ENCODE measurements at regions not wholly inside any gene's neighbourhood (a gene's known extent, or its start where the extent isn't known, plus 50 kb on each side); places are given as distances from the start of the nearest gene placed in this dataset.

- Histone ChIP-seq H2AFZ (no peak overlapping the region), H3K4me1 (no peaks in the 10 kb centered on the region), H3K9me3 (ENCODE audit: control insufficient read depth, low read length) (no peaks in the 10 kb centered on the region), H3K9ac (no peak overlapping the region), H3K79me2 (no peaks in the 10 kb centered on the region), H3K27me3 (ENCODE audit: control insufficient read depth, insufficient read depth, low read length) (no peaks in the 10 kb centered on the region), H3K4me3 (ENCODE audit: low read depth, low read length) (no peak overlapping the region), H3K4me2 (ENCODE audit: low read length) (no peak overlapping the region), H3K36me3 (ENCODE audit: control insufficient read depth, insufficient read depth, low read length) (no peaks in the 10 kb centered on the region), H3K27ac (no peak overlapping the region)
- TF ChIP-seq, protein P1, sequence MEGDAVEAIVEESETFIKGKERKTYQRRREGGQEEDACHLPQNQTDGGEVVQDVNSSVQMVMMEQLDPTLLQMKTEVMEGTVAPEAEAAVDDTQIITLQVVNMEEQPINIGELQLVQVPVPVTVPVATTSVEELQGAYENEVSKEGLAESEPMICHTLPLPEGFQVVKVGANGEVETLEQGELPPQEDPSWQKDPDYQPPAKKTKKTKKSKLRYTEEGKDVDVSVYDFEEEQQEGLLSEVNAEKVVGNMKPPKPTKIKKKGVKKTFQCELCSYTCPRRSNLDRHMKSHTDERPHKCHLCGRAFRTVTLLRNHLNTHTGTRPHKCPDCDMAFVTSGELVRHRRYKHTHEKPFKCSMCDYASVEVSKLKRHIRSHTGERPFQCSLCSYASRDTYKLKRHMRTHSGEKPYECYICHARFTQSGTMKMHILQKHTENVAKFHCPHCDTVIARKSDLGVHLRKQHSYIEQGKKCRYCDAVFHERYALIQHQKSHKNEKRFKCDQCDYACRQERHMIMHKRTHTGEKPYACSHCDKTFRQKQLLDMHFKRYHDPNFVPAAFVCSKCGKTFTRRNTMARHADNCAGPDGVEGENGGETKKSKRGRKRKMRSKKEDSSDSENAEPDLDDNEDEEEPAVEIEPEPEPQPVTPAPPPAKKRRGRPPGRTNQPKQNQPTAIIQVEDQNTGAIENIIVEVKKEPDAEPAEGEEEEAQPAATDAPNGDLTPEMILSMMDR (IDR thresholded peaks at IDR 0.05) = no peak
These were observed 1460.4 kb upstream of the ZEB2 start for GRCh38 chr2:145980318-145980717.

DNA sequence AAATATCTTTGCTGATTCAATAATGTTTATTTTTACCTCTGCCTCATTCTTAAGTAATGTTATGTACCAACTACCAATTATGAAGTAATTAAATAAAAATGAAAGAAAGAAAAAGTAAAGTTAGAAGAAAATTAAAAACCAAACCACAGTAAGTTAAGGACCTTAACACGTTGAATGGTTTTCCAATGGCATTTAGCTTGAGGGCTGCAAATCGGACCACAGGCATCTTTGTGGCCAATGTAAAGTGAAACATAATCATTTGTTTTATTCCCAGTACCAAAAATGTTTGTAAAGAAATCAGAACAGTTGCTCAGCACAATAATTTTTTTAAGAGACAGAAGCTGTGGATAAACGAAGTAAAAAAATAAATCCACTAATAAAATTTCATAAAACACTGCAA lies 1455.5 kb upstream of the ZEB2 start:
- H3K27ac ChIP-seq = no peak overlapping the region

DNA sequence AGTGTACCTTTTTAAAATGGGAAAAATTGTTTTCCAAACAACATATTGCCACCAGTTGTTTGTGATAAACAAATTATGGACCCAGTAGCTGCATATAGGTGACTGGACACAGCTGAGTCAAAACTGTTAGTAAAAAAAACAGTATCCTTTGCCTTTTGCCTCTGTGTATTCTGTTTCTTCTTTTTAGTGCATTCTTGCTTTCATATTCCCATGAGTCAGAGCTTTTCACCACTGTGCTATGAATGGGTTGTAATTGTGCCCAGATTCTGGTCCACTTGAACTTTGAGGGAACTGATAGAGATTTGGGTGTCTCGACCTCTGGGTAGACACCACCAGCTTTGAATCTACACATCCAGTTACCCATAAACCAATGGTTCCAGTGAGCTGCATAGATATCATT lies 1441.9 kb upstream of the ZEB2 start:
- no peak overlapping the region for H3K4me2 ChIP-seq (ENCODE audit: low read length)
- no peak overlapping the region for H2AFZ ChIP-seq
- no peaks in the 10 kb centered on the region for H3K79me2 ChIP-seq
- H3K4me3 ChIP-seq (ENCODE audit: low read depth, low read length) = no peak overlapping the region
- H3K27me3 ChIP-seq (ENCODE audit: control insufficient read depth, insufficient read depth, low read length) = no peaks in the 10 kb centered on the region
- TF ChIP-seq, protein P1 (IDR thresholded peaks at IDR 0.05) = no peak
- H3K36me3 ChIP-seq (ENCODE audit: control insufficient read depth, insufficient read depth, low read length) = no peaks in the 10 kb centered on the region
- H3K9ac ChIP-seq = no peak overlapping the region
- no peaks in the 10 kb centered on the region for H3K9me3 ChIP-seq (ENCODE audit: control insufficient read depth, low read length)
- no peaks in the 10 kb centered on the region for H3K4me1 ChIP-seq
- H3K27ac ChIP-seq = no peak overlapping the region

More for the DNA sequence above, 1455.5 kb upstream of the ZEB2 start:
- no peaks in the 10 kb centered on the region for H3K36me3 ChIP-seq (ENCODE audit: control insufficient read depth, insufficient read depth, low read length)
- TF ChIP-seq, protein P1 (IDR thresholded peaks at IDR 0.05) = no peak
- H2AFZ ChIP-seq = no peak overlapping the region
- no peak overlapping the region for H3K9ac ChIP-seq
- H3K27me3 ChIP-seq (ENCODE audit: control insufficient read depth, insufficient read depth, low read length) = no peaks in the 10 kb centered on the region
- H3K9me3 ChIP-seq (ENCODE audit: control insufficient read depth, low read length) = no peaks in the 10 kb centered on the region
- H3K79me2 ChIP-seq = no peaks in the 10 kb centered on the region
- no peak overlapping the region for H3K4me2 ChIP-seq (ENCODE audit: low read length)
- H3K4me3 ChIP-seq (ENCODE audit: low read depth, low read length) = no peak overlapping the region
- H3K4me1 ChIP-seq = no peaks in the 10 kb centered on the region

DNA sequence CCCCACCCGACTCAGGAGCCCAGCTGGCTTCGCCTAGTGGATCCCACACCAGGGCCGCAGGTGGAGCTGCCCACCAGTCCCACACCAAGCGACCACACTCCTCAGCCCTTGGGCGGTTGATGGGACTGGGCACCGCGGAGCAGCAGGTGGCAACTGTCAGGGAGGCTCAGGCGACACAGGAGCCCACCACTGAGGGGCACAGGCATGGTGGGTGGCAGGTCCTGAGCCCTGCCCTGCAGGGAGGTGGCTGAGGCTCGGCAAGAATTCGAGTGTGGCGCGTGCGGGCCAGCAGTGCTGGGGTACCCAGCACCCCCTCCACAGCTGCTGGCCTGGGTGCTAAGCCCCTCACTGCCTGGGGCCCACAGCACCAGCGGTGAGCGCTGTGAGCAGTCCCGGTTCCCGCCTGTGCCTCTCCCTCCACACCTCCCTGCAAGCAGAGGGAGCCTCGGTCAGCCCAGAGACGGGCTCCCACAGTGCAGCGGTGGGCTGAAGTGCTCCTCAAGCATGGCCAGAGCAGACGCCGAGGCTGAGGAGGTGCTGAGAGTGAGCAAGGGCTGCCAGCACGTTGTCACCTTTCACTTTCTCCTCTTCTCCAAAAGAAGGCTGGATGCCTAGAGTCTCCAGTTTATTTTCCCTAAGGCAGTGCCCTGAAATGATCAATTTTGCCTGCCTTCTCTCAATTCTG lies 1440.7 kb upstream of the ZEB2 start:
- Histone ChIP-seq H3K9ac (no peak overlapping the region), H3K79me2 (no peaks in the 10 kb centered on the region), H3K27ac (no peak overlapping the region), H3K9me3 (ENCODE audit: control insufficient read depth, low read length) (no peaks in the 10 kb centered on the region), H3K36me3 (ENCODE audit: control insufficient read depth, insufficient read depth, low read length) (no peaks in the 10 kb centered on the region), H3K27me3 (ENCODE audit: control insufficient read depth, insufficient read depth, low read length) (no peaks in the 10 kb centered on the region), H3K4me1 (no peaks in the 10 kb centered on the region), H3K4me3 (ENCODE audit: low read depth, low read length) (no peak overlapping the region), H3K4me2 (ENCODE audit: low read length) (no peak overlapping the region), H2AFZ (no peak overlapping the region)
- TF ChIP-seq, protein P1 (IDR thresholded peaks at IDR 0.05) = no peak

- no peaks in the 10 kb centered on the region for H3K9me3 ChIP-seq (ENCODE audit: control insufficient read depth, low read length)
These were observed 1438.7 kb upstream of the ZEB2 start for GRCh38 chr2:145958611-145959010.

More at GRCh38 chr2:145958611-145959010, 1438.7 kb upstream of the ZEB2 start:
- no peaks in the 10 kb centered on the region for H3K36me3 ChIP-seq (ENCODE audit: control insufficient read depth, insufficient read depth, low read length)
- H3K4me2 ChIP-seq (ENCODE audit: low read length) = no peak overlapping the region
- H3K9ac ChIP-seq = no peak overlapping the region
- no peak overlapping the region for H3K27ac ChIP-seq
- H3K4me1 ChIP-seq = no peaks in the 10 kb centered on the region
- TF ChIP-seq, protein P1 (IDR thresholded peaks at IDR 0.05) = no peak
- H3K27me3 ChIP-seq (ENCODE audit: control insufficient read depth, insufficient read depth, low read length) = no peaks in the 10 kb centered on the region
- H2AFZ ChIP-seq = no peak overlapping the region
- no peaks in the 10 kb centered on the region for H3K79me2 ChIP-seq
- no peak overlapping the region for H3K4me3 ChIP-seq (ENCODE audit: low read depth, low read length)

Measured in parathyroid adenoma (tissue), 2 donors.